ENCODE measurements at regions not wholly inside any gene's neighbourhood (a gene's known extent, or its start where the extent isn't known, plus 50 kb on each side); places are given as distances from the start of the nearest gene placed in this dataset.

DNA sequence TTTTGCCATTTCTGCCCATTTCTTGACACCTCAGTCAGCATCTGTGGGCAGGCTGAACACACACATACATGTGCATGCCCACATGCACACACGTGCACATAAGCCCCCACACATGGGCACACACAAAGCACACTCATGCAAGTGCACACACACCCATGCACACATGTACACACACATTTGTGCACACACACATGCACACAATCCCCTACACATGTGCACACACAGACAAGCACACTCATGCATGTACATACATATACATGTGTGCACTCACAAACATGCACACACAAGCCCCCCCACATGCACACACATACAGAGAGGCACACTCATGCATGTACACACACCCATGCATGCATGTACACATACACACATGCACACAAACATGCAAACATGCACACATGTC lies 83.5 kb upstream of the ACTRT2 start:
- Histone ChIP-seq H3K79me2 (ENCODE audit: control insufficient read depth, insufficient read depth, low read length) (no peaks in the 10 kb centered on the region), H3K27me3 (replicated peaks in 1 of 4; ENCODE audit: control extremely low read depth in 1 of 4, control insufficient read depth in 3 of 4, insufficient read depth in 4 of 4, low read length in 3 of 4) (no peaks in the 10 kb centered on the region), H4K20me1 (ENCODE audit: control insufficient read depth, insufficient read depth, low read length, poor library complexity, severe bottlenecking) (no peaks in the 10 kb centered on the region), H3K4me3 (ENCODE audit: control extremely low read depth in 1 of 5, extremely low read depth in 1 of 5, insufficient read depth in 1 of 5, low read depth in 2 of 5, low read length in 4 of 5) (no peak overlapping the region), H3K4me1 (ENCODE audit: control insufficient read depth in 2 of 2, insufficient read depth in 2 of 2, low read length in 2 of 2) (no peaks in the 10 kb centered on the region), H3K27ac (ENCODE audit: low read length in 2 of 2) (no peak overlapping the region), H3K9me3 (ENCODE audit: control extremely low read depth in 1 of 3, control insufficient read depth in 2 of 3, insufficient read depth in 1 of 3, low read length in 2 of 3) (peaks cover 0 to 25% (median 8%) of the 10 kb centered on the region in 3 donors), H3K4me2 (replicated peaks; ENCODE audit: low read depth, low read length, poor library complexity, severe bottlenecking) (no peak overlapping the region), H3K36me3 (replicated peaks in 1 of 2; ENCODE audit: control extremely low read depth in 1 of 2, control insufficient read depth in 1 of 2, extremely low read depth in 1 of 2, insufficient read depth in 2 of 2, low read length in 1 of 2) (no peaks in the 10 kb centered on the region), H3K9ac (ENCODE audit: low read length) (no peak overlapping the region), H2AFZ (ENCODE audit: insufficient read depth, low read depth, low read length, poor library complexity, severe bottlenecking) (no peak overlapping the region)
- ChIA-PET CTCF (no interaction called here), POLR2A (no interaction called here)
- ATAC-seq (ENCODE audit: low read depth) (no peak), DNase-seq (no peak)
- TF ChIP-seq, protein P1, sequence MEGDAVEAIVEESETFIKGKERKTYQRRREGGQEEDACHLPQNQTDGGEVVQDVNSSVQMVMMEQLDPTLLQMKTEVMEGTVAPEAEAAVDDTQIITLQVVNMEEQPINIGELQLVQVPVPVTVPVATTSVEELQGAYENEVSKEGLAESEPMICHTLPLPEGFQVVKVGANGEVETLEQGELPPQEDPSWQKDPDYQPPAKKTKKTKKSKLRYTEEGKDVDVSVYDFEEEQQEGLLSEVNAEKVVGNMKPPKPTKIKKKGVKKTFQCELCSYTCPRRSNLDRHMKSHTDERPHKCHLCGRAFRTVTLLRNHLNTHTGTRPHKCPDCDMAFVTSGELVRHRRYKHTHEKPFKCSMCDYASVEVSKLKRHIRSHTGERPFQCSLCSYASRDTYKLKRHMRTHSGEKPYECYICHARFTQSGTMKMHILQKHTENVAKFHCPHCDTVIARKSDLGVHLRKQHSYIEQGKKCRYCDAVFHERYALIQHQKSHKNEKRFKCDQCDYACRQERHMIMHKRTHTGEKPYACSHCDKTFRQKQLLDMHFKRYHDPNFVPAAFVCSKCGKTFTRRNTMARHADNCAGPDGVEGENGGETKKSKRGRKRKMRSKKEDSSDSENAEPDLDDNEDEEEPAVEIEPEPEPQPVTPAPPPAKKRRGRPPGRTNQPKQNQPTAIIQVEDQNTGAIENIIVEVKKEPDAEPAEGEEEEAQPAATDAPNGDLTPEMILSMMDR (IDR thresholded peaks at IDR 0.05): no peak
- TF ChIP-seq EZH2 (IDR thresholded peaks at IDR 0.05; ENCODE audit: borderline replicate concordance, insufficient read depth, low read depth, low read length, poor library complexity, severe bottlenecking): no peak
- Mint-ChIP-seq H3K4me3 (no peak overlapping the region), H3K4me1 (no peaks in the 10 kb centered on the region), H3K27me3 (no peaks in the 10 kb centered on the region), H3K9me3 (ENCODE audit: insufficient read depth) (peaks cover 11% of the 10 kb centered on the region), H3K27ac (no peak overlapping the region)
- intact Hi-C loops (cut with micrococcal nuclease): loop anchor here (10.0 kb wide), 1 partner anchor 763 kb away; no protein-coding TSS in a partner anchor
- WGBS (ENCODE audit: insufficient coverage): 100% methylated on average over 1 of the region's 1 CpG

DNA sequence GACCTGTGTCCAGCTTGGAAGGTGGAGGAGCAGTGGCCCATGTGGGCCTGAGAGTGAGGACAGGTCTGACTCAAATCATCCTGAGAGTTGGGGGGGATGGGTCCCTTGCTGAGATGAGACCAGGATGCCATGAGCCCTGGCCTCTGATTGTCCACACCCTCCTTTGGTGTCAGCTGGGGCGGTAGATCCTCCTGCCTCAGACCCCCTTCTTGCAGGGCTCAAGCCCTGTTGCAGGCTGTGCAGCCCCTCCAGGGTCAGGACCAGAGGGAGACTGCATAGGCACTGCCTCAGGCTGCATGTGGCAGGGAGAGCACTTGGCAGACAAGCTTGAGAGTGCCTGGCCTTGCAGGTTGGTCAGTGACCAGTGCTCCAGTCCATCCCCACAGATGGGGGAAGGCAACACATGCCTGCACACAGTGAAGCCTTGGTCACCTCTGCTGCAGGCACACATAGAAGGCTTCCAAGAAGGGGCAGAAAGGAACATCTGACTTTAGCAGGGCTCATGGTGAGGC lies 82.2 kb upstream of the ACTRT2 start:
- Histone ChIP-seq H3K9me3 (ENCODE audit: control extremely low read depth in 1 of 3, control insufficient read depth in 2 of 3, insufficient read depth in 1 of 3, low read length in 2 of 3) (peaks cover 0 to 25% (median 8%) of the 10 kb centered on the region in 3 donors), H3K27me3 (replicated peaks in 1 of 4; ENCODE audit: control extremely low read depth in 1 of 4, control insufficient read depth in 3 of 4, insufficient read depth in 4 of 4, low read length in 3 of 4) (peaks cover 0 to 2% (median 0%) of the 10 kb centered on the region in 4 experiments), H4K20me1 (ENCODE audit: control insufficient read depth, insufficient read depth, low read length, poor library complexity, severe bottlenecking) (no peaks in the 10 kb centered on the region), H3K36me3 (replicated peaks in 1 of 2; ENCODE audit: control extremely low read depth in 1 of 2, control insufficient read depth in 1 of 2, extremely low read depth in 1 of 2, insufficient read depth in 2 of 2, low read length in 1 of 2) (no peaks in the 10 kb centered on the region), H2AFZ (ENCODE audit: insufficient read depth, low read depth, low read length, poor library complexity, severe bottlenecking) (no peak overlapping the region), H3K4me2 (replicated peaks; ENCODE audit: low read depth, low read length, poor library complexity, severe bottlenecking) (no peak overlapping the region), H3K79me2 (ENCODE audit: control insufficient read depth, insufficient read depth, low read length) (no peaks in the 10 kb centered on the region), H3K27ac (ENCODE audit: low read length in 2 of 2) (no peak overlapping the region), H3K4me1 (ENCODE audit: control insufficient read depth in 2 of 2, insufficient read depth in 2 of 2, low read length in 2 of 2) (no peaks in the 10 kb centered on the region), H3K4me3 (ENCODE audit: control extremely low read depth in 1 of 5, extremely low read depth in 1 of 5, insufficient read depth in 1 of 5, low read depth in 2 of 5, low read length in 4 of 5) (no peak overlapping the region), H3K9ac (ENCODE audit: low read length) (no peak overlapping the region)
- intact Hi-C loops (cut with micrococcal nuclease): loop anchor here (10.0 kb wide), 1 partner anchor 764 kb away; no protein-coding TSS in a partner anchor
- POLR2A ChIA-PET: no interaction called here
- TF ChIP-seq EZH2 (IDR thresholded peaks at IDR 0.05; ENCODE audit: borderline replicate concordance, insufficient read depth, low read depth, low read length, poor library complexity, severe bottlenecking): no peak
- TF ChIP-seq, protein P1 (IDR thresholded peaks at IDR 0.05): no peak
- peaks cover 11% of the 10 kb centered on the region for H3K9me3 Mint-ChIP-seq (ENCODE audit: insufficient read depth)
- H3K27me3 Mint-ChIP-seq: no peaks in the 10 kb centered on the region
- H3K27ac Mint-ChIP-seq: no peak overlapping the region
- no peaks in the 10 kb centered on the region for H3K4me1 Mint-ChIP-seq
- WGBS (ENCODE audit: insufficient coverage): 83% methylated on average over 1 of the region's 1 CpG
- H3K4me3 Mint-ChIP-seq: no peak overlapping the region
- CTCF ChIA-PET: no interaction called here
- ATAC-seq (ENCODE audit: low read depth) (no peak), DNase-seq (no peak)
